NCI-H2227 (cell line): ENCODE measurements at regions not wholly inside any gene's neighbourhood (a gene's known extent, or its start where the extent isn't known, plus 50 kb on each side); places are given as distances from the start of the nearest gene placed in this dataset.
"Not testable (repeated sequence)": the region's sequence is repeated elsewhere in the genome, so short reads cannot be mapped to it uniquely, and the experiment has no call there.

Experiments used
- DNase-seq: peaks from one replicate; lab custom pipeline; 2025; ENCODE audit not compliant: unreplicated experiment; lab: John Stamatoyannopoulos, UW

DNA sequence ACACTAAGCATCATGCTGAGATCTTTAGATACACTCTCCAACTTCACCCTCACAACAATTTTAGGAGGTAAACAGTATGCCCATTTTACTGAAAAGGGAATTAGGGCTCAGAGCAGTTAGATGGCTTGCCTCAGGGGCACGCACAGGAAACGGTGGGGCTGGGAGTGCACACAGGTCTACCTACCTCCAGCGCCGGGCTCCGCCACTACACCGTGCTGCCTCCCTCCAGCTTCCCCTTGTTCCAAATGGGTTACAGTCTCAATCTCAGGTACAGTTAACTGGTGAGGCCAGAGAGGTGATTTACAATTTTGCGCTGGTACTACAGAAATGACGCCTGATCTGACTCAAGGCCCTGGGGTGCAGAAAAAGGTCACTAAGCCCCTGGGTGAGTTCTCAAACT is 142.0 kb downstream of the NOC3L start:
- no peak for DNase-seq

DNA sequence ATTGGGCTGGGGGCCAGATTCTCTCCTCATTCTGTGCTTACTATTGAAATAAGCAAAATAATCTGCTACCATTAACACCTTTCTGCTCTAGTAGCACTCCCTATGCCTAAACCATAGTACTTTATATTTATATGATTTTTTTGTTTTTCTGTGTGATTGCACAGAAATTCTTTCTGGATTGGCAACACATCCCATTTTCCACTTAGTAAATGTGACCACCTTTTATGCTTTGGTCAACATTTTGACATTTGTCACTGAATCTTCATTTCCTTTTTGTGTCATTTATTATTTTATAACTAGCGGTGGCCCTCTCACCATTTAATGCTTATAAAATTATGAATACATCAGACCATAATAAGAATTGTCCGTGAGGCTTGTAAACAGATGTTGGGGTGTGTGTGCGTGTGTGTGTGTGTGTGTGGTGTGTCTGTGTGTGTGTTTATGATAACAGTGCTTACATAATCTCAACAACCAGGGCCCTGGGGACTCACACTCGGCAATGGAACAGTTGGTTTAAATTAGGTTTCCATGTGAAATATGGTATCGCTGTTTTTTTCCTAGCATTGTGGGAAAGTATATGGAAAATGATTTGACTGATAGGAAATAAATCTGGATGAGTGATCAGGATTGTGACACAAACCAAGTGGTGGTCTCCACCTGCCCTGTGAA is 138.9 kb downstream of the NOC3L start:
- no peak for DNase-seq

DNA sequence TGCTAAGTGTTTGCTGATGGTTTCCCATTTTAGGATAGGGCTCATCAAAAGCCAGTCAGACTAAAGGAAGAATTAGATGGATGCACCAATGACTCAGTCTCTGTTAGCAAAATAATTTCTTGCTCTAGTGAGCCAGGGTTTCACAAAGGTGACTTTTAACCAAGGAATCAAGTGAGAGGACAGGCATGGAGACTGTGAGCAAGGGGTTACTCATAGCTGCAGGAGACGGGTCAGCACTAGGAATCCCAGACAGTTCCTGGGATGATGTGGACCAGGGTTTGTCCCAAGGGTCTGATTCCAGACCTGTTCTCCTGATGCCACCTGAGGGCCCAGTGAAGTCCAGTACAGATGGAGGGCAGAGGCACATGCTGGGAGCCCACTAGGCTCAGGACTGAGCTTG is 138.1 kb downstream of the NOC3L start:
- no peak for DNase-seq

DNA sequence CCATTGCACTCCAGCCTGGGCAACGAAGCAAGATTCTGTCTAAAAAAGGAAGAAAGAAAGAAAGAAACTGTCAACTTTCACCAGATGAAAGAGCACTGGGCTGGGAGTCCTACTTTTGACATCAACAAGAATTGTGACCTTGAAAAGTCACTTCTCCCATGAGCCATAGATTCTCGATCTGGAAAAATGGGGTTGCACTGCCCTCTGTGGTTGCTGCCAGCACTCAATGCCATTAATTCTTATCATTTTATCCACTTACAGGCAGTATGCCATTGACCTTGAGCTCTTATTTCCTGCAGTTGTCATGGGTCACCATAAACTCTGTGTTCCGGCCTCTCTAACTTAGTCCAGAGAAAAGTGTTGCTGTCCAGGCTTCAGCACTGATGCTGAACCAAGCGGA is 137.2 kb downstream of the NOC3L start:
- DNase-seq = no peak

DNA sequence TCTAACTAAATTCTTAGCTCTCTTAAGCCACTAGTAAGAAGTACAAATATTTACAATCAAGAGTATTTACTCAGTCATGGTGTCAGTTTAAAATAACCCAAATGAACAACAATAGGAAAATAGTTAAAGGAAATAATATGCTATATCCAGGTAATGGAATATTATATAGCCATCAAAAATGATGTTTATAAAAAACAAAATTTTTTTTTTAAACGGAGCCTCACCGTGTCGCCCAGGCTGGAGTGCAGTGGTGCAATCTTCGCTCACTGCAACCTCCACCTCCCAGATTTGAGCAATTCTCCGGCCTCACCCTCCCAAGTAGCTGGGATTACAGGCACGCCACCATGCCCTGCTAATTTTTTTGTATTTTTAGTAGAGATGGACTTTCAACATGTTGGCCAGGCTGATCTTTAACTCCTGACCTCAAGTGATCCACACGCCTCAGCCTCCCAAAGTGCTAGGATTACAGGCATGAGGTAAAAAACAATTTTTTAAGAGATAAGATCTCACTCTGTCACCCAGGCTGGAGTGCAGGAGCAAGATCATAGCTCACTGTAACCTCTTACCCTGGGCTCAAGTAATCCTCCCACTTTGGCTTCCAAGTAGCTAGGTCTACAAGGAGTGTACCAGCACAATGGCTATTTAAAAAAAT is 132.5 kb downstream of the NOC3L start:
- DNase-seq = no peak

DNA sequence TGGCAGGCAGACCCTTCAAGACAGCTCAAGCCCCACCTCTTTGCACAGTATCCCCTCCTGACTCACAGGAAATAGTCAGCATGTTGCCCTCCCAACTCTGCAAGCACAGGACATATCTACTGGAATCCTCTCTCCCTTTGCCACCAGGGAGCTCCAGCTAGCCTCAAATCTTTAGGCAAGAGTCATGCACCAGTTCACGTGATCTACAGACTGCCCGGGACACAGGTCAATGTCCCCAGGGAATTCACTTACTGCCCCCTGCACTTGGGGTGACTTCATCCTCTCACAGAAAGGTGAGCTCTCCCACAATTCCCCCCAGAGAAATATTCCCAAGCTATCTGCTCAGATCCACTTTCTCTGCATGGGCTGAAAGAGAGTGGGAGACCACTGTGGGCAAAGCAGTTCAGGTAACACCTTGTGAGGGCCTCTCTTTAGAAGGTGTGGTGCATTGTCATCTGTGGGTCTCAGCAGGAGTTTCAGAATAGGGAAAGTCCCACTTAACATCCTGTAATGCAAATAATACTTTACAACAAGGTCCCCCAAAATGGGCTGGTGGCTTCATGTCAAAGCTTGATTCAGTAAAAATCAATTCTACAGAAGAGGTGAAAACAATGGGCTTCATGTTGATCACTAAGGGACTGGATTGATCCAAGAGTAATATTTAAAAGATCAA is 129.9 kb downstream of the NOC3L start:
- DNase-seq = no peak

DNA sequence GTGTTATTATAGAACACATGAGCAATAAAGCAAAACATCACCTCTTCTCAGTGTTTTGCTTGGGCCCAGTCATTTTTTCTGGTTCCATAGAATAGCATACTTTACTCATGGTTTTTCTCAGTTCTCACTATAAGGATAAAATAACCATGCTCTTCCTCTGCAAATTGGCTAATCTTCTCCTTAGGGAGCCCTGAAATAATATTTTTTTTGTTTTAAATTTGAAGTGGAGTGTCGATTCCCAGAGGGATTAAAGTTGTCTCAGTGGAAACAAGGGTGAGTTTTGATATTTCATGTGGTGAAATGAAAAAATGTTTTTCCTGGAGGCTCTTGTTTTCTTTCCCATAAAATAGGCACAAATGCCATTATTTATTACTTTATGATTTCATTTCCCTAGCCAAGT is 127.3 kb downstream of the NOC3L start:
- no peak for DNase-seq

DNA sequence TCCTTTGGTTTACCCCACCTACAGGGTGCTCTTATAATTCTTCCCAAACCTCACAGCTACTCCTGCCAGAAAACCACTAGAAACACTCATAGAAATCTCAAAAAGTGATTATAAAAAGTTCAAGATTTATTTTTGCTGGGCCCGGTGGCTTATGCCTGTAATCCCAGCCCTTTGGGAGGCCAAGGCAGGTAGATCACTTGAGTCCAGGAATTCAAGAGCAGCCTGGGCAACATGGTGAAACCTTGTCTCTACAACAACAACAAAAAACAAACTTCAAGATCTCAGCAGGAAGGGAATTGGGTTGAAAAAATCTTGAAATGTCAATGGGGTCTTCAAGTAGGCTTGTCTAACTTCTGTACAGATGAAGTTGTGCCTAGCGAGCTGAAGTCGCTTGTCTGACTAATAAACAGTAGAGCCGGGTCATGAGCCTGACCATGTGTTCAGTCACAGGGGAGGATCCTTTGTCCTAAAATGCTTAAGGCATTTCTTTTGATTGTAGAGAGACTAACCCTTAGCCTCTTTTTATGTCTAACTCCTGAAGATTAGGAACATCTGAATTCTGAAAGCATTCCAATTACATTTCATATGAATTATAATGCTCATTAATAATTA is 124.6 kb downstream of the NOC3L start:
- DNase-seq = no peak

DNA sequence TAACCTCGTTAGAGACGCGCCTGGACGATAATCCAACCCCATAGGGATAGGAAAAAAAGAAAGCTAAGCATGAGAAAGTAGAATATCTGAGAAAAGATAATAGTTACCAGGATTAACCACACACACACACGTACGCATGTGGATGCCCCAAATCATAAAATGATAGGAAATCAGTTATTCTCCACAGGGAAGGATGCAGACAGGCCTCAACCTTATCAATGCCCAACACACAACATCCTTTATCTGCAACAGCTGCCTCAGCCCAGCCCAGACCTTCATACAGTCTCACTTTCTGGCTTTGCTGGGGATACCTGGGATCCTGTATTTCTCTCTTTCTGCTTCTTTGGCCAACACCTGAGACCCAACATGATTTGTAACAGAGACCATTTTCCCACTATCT is 123.0 kb downstream of the NOC3L start:
- DNase-seq = no peak

DNA sequence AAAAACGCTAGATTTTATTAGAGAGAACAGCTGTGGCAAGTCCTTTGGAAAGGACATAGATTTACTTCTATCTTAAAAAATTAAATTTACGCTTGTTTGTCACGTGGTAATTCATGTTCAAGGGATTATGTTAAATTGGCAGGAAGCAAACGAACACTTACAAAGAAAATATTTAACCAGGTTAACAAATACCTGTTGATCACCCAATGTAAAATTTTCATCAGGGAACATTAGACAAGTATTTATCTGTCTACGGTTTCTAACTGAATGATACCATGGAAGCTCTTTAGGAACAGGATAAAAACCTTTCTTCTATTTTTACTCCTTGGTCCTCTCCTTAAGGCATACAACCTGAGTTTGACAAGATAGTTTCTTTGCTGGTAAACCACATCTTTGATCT is 122.2 kb downstream of the NOC3L start:
- DNase-seq = no peak

DNA sequence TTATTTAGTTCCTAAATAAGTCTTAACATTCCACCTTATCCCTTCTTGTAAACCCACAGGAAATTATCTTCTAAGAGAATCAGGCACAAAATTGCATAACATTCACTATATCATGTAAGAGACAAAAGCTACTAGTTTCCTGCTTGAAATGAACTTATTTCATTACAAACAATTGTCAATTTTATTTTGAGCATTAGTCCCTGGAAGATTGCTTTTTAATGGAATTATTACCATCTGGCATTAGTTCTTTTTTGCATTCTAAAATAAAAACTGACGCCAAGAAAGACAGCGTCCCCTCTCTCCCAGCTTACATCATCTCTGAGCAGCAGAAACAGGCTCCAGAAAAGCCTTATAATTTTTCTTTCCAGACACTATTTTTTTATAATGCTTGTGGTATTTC is 121.8 kb downstream of the NOC3L start:
- DNase-seq = no peak

DNA sequence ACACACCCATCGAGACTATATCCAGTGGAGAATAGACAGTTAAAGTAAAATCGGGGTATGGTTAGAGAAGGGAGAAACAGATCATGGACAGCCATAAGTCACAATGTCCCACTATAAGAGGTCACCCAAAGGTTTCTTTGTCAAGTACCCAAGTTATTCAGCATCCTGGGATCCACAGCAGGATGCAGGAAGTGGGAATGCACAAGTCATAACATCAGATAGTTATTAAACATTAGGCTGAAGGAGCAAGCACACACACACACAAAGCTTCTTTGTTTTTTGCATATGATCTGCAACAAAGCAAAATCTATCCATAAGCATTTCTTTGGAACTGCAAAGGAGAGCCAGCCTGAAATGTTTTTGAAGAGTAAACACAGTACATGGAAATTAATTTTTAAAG is 111.6 kb downstream of the NOC3L start:
- no peak for DNase-seq

DNA sequence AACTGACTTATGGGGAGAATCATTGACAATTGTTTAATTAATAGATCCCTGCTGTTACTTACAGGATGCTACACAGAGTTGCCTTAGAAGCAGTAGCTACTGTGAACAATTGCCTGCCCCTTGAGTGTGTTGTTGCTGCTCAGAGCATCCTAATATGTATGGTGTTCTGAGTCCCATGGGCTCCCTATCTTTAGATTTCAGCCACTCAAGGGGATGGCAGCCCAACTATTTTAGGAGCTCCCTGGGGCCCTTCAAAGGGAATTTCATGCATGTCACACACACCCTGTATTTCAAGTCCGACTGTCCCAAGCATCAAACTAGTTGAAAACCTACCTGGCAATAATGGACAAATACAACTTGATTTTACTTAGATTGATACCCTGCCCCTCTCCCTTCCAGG is 111.2 kb downstream of the NOC3L start:
- no peak for DNase-seq

DNA sequence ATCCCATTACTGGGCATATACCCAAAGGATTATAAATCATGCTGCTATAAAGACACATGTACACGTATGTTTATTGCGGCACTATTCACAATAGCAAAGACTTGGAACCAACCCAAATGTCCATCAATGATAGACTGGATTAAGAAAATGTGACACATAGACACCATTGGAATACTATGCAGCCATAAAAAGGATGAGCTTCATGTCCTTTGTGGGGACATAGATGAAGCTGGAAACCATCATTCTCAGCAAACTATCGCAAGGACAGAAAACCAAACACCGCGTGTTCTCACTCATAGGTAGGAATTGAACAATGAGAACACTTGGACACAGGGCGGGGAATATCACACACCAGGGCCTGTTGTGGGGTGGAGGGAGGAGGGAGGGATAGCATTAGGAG is 105.3 kb downstream of the NOC3L start:
- DNase-seq = not testable (repeated sequence)

DNA sequence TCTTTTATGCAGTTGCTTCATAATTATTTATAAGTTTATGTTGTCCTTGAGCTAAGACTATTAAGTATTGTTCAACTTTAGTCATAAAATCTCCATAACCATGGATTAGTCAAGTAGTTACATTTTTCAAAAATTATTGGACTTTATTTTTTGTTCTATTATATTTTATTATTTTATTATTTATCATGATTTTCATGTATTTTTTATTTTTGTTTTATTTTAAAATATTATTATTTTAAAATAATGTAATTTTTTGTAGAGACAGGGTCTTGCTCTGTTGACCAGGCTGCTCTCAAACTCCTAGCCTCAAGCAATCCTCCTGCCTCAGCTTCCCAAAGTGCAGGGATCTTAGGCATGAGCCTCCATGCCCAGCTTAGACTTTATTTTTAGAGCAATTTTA is 102.3 kb downstream of the NOC3L start:
- no peak for DNase-seq

DNA sequence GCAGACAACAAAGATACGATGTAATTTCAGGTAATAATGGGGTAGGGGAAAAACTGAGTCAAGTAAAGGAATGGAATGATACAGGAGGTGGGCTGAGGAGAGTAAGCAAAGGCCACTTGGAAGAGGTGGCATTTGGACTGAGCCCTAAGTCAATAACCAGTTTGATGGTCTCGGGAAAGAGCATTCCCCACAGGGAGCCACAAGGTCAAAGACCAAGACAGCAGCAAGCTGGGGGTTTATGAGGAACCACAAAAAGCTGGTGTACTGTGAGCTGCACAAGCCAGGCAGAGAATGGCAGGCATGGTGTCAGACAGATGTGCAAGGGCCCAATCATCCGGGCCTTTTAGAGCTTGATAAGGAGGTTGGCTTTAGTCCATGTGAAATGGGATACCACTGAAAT is 98.7 kb downstream of the NOC3L start:
- no peak for DNase-seq

DNA sequence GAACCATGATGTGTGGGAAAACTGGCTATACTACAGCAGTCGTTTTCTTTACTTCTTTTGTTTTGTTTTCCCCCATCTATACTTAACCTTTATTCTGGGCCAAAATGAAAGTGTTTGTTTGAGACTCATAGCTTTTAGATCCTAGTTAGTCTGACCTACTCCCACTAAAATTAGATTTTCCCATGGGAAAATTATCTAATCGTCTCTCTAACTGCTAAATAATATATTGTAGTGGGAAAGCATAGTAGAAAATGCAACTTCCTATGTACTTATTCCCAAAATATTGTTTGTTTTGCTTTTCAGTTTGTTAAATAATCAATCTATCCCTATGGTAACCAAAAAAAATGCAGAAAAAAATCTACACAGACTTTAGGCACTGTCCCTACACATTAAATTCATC is 96.6 kb downstream of the NOC3L start:
- no peak for DNase-seq

DNA sequence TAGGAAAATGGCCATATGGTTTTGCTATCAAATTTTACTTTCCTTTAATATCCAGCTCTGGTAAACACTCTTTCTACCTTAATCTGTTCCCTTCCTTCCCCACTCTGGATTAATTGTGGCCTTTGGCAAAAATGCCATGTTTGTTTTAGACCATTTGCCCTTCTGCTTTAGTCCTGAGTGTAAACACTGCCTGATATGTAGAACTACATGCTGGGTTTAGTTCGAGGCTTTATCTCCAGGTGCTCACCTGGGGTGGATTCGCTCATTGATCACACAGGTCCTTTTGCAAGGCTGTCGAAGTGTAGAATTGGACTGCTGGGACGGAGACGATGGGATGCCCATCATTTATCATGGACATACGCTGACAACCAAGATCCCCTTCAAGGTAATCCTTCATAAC is 94.1 kb downstream of the NOC3L start:
- no peak for DNase-seq

DNA sequence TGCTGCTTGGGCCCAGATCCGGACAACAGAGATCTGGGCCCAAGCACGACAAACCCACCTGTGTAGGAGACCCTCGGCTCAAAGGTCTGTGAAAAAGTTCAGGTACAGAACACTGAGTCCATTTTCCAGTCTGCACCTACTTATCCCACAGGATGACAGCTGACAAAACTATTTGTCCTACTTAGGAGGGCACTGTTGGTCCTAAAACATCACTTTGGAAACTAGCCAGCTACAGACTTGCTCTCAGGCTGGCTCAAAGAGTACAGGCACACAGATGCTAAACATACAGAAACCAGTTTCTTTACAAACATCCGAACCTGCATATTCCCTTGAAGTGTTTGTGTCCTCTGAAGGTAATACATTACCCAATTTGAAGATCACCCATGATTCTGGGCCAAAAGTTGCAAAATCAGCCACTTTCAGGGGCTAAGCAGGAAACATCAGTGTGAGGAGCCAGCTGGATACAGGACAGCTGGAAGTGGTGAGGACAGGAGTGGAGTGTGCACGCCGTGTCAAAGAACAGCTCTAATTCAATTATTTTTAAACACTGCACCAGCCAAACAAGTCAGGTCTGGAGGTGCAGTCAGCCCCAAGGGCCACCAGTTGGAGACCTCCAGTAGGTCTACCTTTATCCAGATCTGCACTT is 88.5 kb downstream of the NOC3L start:
- no peak for DNase-seq

DNA sequence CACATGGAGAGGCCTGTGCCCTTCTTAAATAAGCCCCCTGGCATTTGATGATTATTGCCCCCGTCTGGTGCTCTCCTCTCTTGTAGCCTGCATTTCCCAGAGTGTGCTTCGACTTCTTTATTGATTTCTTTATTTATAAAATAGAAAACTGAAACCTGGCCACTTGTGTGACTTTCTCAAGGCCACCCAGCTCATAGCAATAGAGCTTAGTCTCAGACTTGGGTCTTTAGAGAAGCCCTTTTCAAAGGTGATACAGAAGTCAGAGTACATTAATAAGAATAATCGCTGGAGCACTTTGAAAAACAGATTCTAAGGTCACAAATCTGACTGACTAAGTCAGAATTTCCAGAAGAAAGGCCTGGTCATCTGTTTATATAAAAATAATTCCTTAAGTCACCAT is 86.6 kb downstream of the NOC3L start:
- no peak for DNase-seq

DNA sequence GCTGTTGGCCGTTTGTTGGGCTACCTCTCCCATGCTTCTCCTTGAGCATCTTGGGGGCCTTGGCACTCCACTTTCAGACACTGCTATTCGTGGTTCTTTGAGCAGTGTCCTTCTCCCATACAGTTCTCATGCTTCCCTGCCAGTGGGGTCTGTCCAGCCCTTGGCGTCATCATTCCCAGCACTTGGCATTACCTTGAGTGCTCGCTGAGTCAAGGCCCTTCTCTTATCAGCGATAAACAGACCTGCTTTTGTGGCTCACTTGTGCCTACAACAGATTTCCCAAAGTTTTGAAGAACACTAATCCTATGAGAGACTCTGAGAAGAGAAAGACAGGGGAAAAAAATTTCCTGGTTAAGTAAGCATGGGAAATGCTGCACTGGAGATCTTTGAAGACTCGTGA is 85.3 kb downstream of the NOC3L start:
- DNase-seq = no peak
